K562 (cell line): ENCODE measurements at regions not wholly inside any gene's neighbourhood (a gene's known extent, or its start where the extent isn't known, plus 50 kb on each side); places are given as distances from the start of the nearest gene placed in this dataset.

Source experiments
- ATAC-seq: fragments of 200-7000 bp; cut with Tn5 transposase; 3 replicates; pipeline ENCODE4 v1.9.1; 2020; ENCODE audit warnings: moderate library complexity
- BruUV-seq: library from RNA; stranded (reverse); fragments of 400-500 nt; replicated peaks from 2 replicates; lab custom pipeline; 2021; lab: Mats Ljungman, UMichigan
- CTCF ChIA-PET: fragments of 300-600 bp; formaldehyde crosslinking; extraction: SDS; loops from one replicate; lab custom pipeline; 2021; ENCODE audit warnings: low intra/inter-chr PET ratio; lab: Yijun Ruan, JAX
- POLR2A ChIA-PET: fragments of 300-600, 350-650 bp; sonication (Branson Sonifier 250); formaldehyde crosslinking; extraction: SDS; loops from one replicate; lab custom pipeline; 2021; ENCODE audit warnings: antibody characterized with exemption, inconsistent platforms; lab: Yijun Ruan, JAX
- DNase-seq, 4 experiments: peaks; one replicate each; pipeline versions ENCODE4 v3.0.0 to v3.0.0-alpha.2; 2011 to 2018; ENCODE audit warnings: low spot score in 3 of 4, mixed read lengths in 3 of 4; ENCODE audit errors: extremely low read depth in 1 of 4
- FAIRE-seq: peaks from 2 replicates; lab custom pipeline; 2011; peaks lifted over from hg19 to GRCh38; lab: Jason Lieb, UNC
- H2AFZ ChIP-seq: 2 replicates; pipeline ENCODE4 v1.6.0; 2011; ENCODE audit warnings: low read depth, low read length, control low read depth, inconsistent platforms
- H3K27ac ChIP-seq: fragments of 200-600 bp; 3 replicates; pipeline ENCODE4 v1.8.0; 2011; ENCODE audit warnings: low read depth, mild to moderate bottlenecking, control low read depth, inconsistent platforms, low read length, moderate library complexity, mixed read lengths; ENCODE audit errors: extremely low read depth
- H3K27me3 ChIP-seq, 2 experiments: fragments of 300-600 bp in 1 of 2; 2 replicates in 1 of 2; 3 replicates in 1 of 2; pipeline versions ENCODE4 v1.6.0 to v1.8.0; 2011; ENCODE audit warnings: inconsistent platforms in 2 of 2, low read length in 2 of 2, mild to moderate bottlenecking in 1 of 2, mixed read lengths in 1 of 2, moderate library complexity in 1 of 2; ENCODE audit not compliant: control insufficient read depth in 2 of 2, insufficient read depth in 2 of 2
- H3K36me3 ChIP-seq: fragments of 300-600 bp; 3 replicates; pipeline ENCODE4 v1.8.0; 2011; ENCODE audit warnings: mild to moderate bottlenecking, low read length, inconsistent platforms; ENCODE audit not compliant: control insufficient read depth, insufficient read depth
- H3K4me1 ChIP-seq, 2 experiments: fragments of 200-600 bp in 1 of 2; replicated peaks in 1 of 2; 2 replicates in 1 of 2; 3 replicates in 1 of 2; pipeline versions ENCODE4 v1.5.1 to v1.8.0; 2011; ENCODE audit warnings: inconsistent platforms in 2 of 2, low read length in 2 of 2, mild to moderate bottlenecking in 1 of 2, mixed read lengths in 1 of 2, moderate library complexity in 1 of 2; ENCODE audit not compliant: control insufficient read depth in 2 of 2, insufficient read depth in 2 of 2
- H3K4me2 ChIP-seq: 2 replicates; pipeline ENCODE4 v1.6.1; 2011; ENCODE audit warnings: low read length, control low read depth, inconsistent platforms, mixed read lengths; ENCODE audit not compliant: insufficient read depth
- H3K4me3 ChIP-seq: fragments of 200-600 bp; sonication (generic), shearing (Covaris generic); 2 replicates; pipeline ENCODE4 v1.5.1; 2016; ENCODE audit warnings: control low read depth, inconsistent platforms
- H3K79me2 ChIP-seq: fragments of 200-600 bp; 3 replicates; pipeline ENCODE4 v1.8.0; 2011; ENCODE audit warnings: low read length, inconsistent platforms; ENCODE audit not compliant: control insufficient read depth, insufficient read depth
- H3K9ac ChIP-seq, 2 experiments: 2 replicates each; pipeline versions ENCODE4 v1.6.0 to v1.6.1; 2011; ENCODE audit warnings: low read depth in 2 of 2, low read length in 2 of 2, control low read depth in 1 of 2, inconsistent platforms in 1 of 2, mild to moderate bottlenecking in 1 of 2, mixed read lengths in 1 of 2; ENCODE audit not compliant: insufficient read depth in 1 of 2
- H3K9me1 ChIP-seq: one replicate; pipeline ENCODE4 v1.6.0; 2011; ENCODE audit warnings: inconsistent platforms, mild to moderate bottlenecking, low read length, moderate library complexity; ENCODE audit not compliant: control insufficient read depth, insufficient read depth
- H3K9me3 ChIP-seq: replicated peaks from 2 replicates; pipeline ENCODE4 v1.5.1; 2011; ENCODE audit warnings: low read depth, low read length, inconsistent platforms; ENCODE audit not compliant: control insufficient read depth, insufficient read depth
- H4K20me1 ChIP-seq: replicated peaks from 2 replicates; pipeline ENCODE4 v1.6.1; 2011; ENCODE audit warnings: low read length, inconsistent platforms, mixed read lengths; ENCODE audit not compliant: control insufficient read depth, insufficient read depth
- ARID3B ChIP-seq: fragments of 250-450 bp; sonication (Bioruptor Pico); IDR thresholded peaks from 2 replicates; pipeline ENCODE4 v1.4.0; 2020; ENCODE audit warnings: borderline replicate concordance
- CC2D1A ChIP-seq: fragments of 450-650 bp; IDR thresholded peaks from 2 replicates; pipeline ENCODE4 v1.6.1; 2017; ENCODE audit warnings: mild to moderate bottlenecking
- DDX20 ChIP-seq: fragments of 450-650 bp; IDR thresholded peaks from 2 replicates; pipeline ENCODE4 v1.6.1; 2016; ENCODE audit warnings: missing genetic modification characterization, low read depth, mild to moderate bottlenecking, missing compliant biosample characterization, moderate library complexity
- ESRRB ChIP-seq: fragments of 250-450 bp; sonication (Bioruptor Pico); IDR thresholded peaks from 2 replicates; pipeline ENCODE4 v1.5.0; 2020; ENCODE audit warnings: mild to moderate bottlenecking, moderate library complexity, borderline replicate concordance
- ETS2 ChIP-seq: IDR thresholded peaks from 2 replicates; pipeline ENCODE4 v1.6.1; 2016; ENCODE audit warnings: borderline replicate concordance, missing genetic modification characterization, mild to moderate bottlenecking, moderate library complexity, missing compliant biosample characterization; ENCODE audit not compliant: poor library complexity, severe bottlenecking
- GTF2B ChIP-seq: IDR thresholded peaks from 2 replicates; pipeline ENCODE4 v1.6.1; 2011; ENCODE audit not compliant: insufficient read length; ENCODE audit errors: extremely low read depth
- MTA3 ChIP-seq: fragments of 450-650 bp; formaldehyde crosslinking; IDR thresholded peaks from 2 replicates; pipeline ENCODE4 v1.6.1; 2017; ENCODE audit warnings: mild to moderate bottlenecking, borderline replicate concordance
- SAFB ChIP-seq: fragments of 200-400 bp; formaldehyde crosslinking; IDR thresholded peaks from 2 replicates; pipeline ENCODE4 v1.6.1; 2017; ENCODE audit warnings: low read depth, low read length, borderline replicate concordance
- ZC3H11A ChIP-seq: IDR thresholded peaks from 2 replicates; pipeline ENCODE4 v1.6.1; 2012; ENCODE audit warnings: low read depth, low read length, improper control_type of control experiment
- ZNF133 ChIP-seq: fragments of 250-450 bp; sonication (Bioruptor Pico); IDR thresholded peaks from 2 replicates; pipeline ENCODE4 v1.4.0; 2020; ENCODE audit warnings: mild to moderate bottlenecking
- ZNF354B ChIP-seq: fragments of 250-450 bp; sonication (Bioruptor Pico); IDR thresholded peaks from 2 replicates; pipeline ENCODE4 v1.4.0; 2020
- ZNF511 ChIP-seq: sonication (generic); formaldehyde crosslinking; IDR thresholded peaks from 2 replicates; pipeline ENCODE4 v1.8.0; 2022; ENCODE audit warnings: mild to moderate bottlenecking, missing genetic modification reagents
- WGBS: fragments of 100-300 bp; shearing (Covaris generic); methylation state at CpG from one replicate; pipeline ENCODE4 v1.1.6; 2016; ENCODE audit warnings: low coverage, mixed read lengths; ENCODE audit not compliant: insufficient coverage; ENCODE audit errors: missing lambda C conversion rate; 5-methylcytosine and 5-hydroxymethylcytosine counted together
- in situ Hi-C: fragments of 300-500 bp; cut with MboI; formaldehyde crosslinking; loops from 4 replicates; pipeline ENCODE4 v1.15.0; 2018; ENCODE audit warnings: inconsistent platforms, mixed read lengths
- intact Hi-C: fragments of 100-400 bp; cut with micrococcal nuclease; formaldehyde crosslinking; loops from 2 replicates; pipeline ENCODE4 v1.14.2; 2022

- DNase-seq (no peak), ATAC-seq (no peak), FAIRE-seq (no peak)
- H3K4me1 ChIP-seq: peaks cover 0 to 13% of the 10 kb centered on the region in 2 experiments; a peak in 1 of 5 replicates
- ChIA-PET POLR2A (no interaction called here), CTCF (no interaction called here)
- no peaks in the 10 kb centered on the region for H3K36me3 ChIP-seq
- 0 out of 2 replicates have a peak, but pooled peaks cover 4% of the 10 kb centered on the region for H4K20me1 ChIP-seq
- H3K27me3 ChIP-seq: peaks cover 24 to 34% of the 10 kb centered on the region in 2 experiments; a peak in 3 of 5 replicates
- no peaks in the 10 kb centered on the region for H3K79me2 ChIP-seq
- H3K4me2 ChIP-seq: no peak overlapping the region
- no peak overlapping the region for H2AFZ ChIP-seq
- no peak overlapping the region for H3K9ac ChIP-seq
- in situ Hi-C loops (no loop called here), intact Hi-C loops (no loop called here)
- H3K9me3 ChIP-seq: no peaks in the 10 kb centered on the region
- TF ChIP-seq ZNF133 (CRISPR knock-in tag): no peak
- no TSS peak for BruUV-seq
- WGBS: 1% methylated on average over 11 of the region's 11 CpGs
- H3K4me3 ChIP-seq: no peak overlapping the region
- no peak overlapping the region for H3K27ac ChIP-seq
- H3K9me1 ChIP-seq: no peaks in the 10 kb centered on the region
Measured at GRCh38 chr12:94872007-94872653, 131.4 kb downstream of the NDUFA12 start.

GRCh38 chr12:94870511-94870910 lies 133.0 kb downstream of the NDUFA12 start:
- CTCF ChIA-PET: no interaction called here
- ATAC-seq (no peak), FAIRE-seq (no peak), DNase-seq (no peak)
- no peaks in the 10 kb centered on the region for H3K36me3 ChIP-seq
- H3K9me3 ChIP-seq: no peaks in the 10 kb centered on the region
- BruUV-seq: no TSS peak
- no peaks in the 10 kb centered on the region for H3K9me1 ChIP-seq
- POLR2A ChIA-PET: no interaction called here
- no peak overlapping the region for H3K4me3 ChIP-seq
- H3K4me1 ChIP-seq: peaks cover 0 to 13% of the 10 kb centered on the region in 2 experiments; a peak in 1 of 5 replicates
- peaks cover 24 to 34% of the 10 kb centered on the region in 2 experiments; a peak in 4 of 5 replicates for H3K27me3 ChIP-seq
- in situ Hi-C loops: no loop called here
- 0 out of 2 replicates have a peak, but pooled peaks cover 4% of the 10 kb centered on the region for H4K20me1 ChIP-seq
- no peak overlapping the region for H3K9ac ChIP-seq
- H2AFZ ChIP-seq: no peak overlapping the region
- intact Hi-C loops: no loop called here
- H3K27ac ChIP-seq: no peak overlapping the region
- WGBS: 0% methylated on average over 5 of the region's 5 CpGs
- no peaks in the 10 kb centered on the region for H3K79me2 ChIP-seq
- TF ChIP-seq MTA3 (no peak), ZC3H11A (no peak), ZNF354B (CRISPR knock-in tag) (no peak), GTF2B (no peak), ARID3B (no peak), ETS2 (tag) (no peak), ESRRB (CRISPR knock-in tag) (no peak), ZNF511 (no peak), DDX20 (tag) (no peak), SAFB (no peak), CC2D1A (no peak)
- no peak overlapping the region for H3K4me2 ChIP-seq
